IPS-15b (cell line): ENCODE measurements at regions not wholly inside any gene's neighbourhood (a gene's known extent, or its start where the extent isn't known, plus 50 kb on each side); places are given as distances from the start of the nearest gene placed in this dataset.

Source experiments
- H3K27me3 ChIP-seq: one replicate; pipeline ENCODE4 v1.6.1; 2013; ENCODE audit warnings: low read length; ENCODE audit not compliant: control insufficient read depth, insufficient read depth
- H3K36me3 ChIP-seq: one replicate; pipeline ENCODE4 v1.6.1; 2013; ENCODE audit warnings: low read length; ENCODE audit not compliant: control insufficient read depth, insufficient read depth
- H3K4me1 ChIP-seq: one replicate; pipeline ENCODE4 v1.6.1; 2013; ENCODE audit warnings: mild to moderate bottlenecking, low read length; ENCODE audit not compliant: control insufficient read depth, insufficient read depth
- H3K4me3 ChIP-seq: one replicate; pipeline ENCODE4 v1.5.1; 2013; ENCODE audit warnings: low read depth, low read length
- H3K9ac ChIP-seq: one replicate; pipeline ENCODE4 v1.6.1; 2013; ENCODE audit warnings: low read depth, mild to moderate bottlenecking, low read length
- H3K9me3 ChIP-seq: one replicate; pipeline ENCODE4 v1.6.1; 2013; ENCODE audit warnings: mild to moderate bottlenecking, low read length; ENCODE audit not compliant: control insufficient read depth, insufficient read depth

DNA sequence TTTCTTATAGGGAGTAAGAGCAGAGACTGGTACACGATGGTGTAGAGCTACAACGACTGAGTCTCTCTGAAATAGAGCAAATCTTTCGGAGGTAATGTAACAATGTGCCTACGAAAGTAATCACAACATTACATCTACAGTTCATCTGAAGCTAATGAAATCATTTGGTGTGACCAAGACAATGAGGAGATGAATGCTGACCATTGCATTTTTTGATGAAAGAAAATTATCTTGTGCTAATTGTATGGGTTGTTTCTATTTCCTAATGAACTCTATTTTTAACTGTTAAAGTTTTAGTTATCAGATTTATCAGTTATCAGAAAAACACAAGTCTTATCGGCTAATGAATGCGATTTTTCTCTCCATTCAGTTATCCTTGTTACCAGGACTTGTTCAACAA, 913.4 kb downstream of the SLITRK6 start:
- H3K9me3 ChIP-seq, result no peaks in the 10 kb centered on the region
- no peaks in the 10 kb centered on the region for H3K36me3 ChIP-seq
- no peak overlapping the region for H3K9ac ChIP-seq
- H3K4me1 ChIP-seq, result no peaks in the 10 kb centered on the region
- no peaks in the 10 kb centered on the region for H3K27me3 ChIP-seq
- no peak overlapping the region for H3K4me3 ChIP-seq

DNA sequence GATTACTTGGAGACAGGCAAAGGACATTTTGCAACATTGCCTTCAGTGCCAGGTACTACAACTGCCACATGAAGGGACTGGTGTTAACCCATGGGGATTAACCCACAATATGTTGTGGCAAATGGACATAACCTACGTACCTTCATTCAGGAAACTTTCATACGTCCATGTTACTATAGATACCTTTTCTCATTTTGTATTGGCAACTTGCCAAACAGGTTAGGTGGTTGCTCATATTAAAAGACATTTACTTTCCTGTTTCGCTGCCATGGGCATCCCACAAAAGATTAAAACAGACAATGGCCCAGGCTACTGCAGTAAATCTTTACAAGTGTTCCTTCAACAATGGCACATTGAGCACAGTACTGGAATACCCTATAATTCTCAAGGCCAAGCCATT, 925.3 kb downstream of the SLITRK6 start:
- H3K9me3 ChIP-seq, result no peaks in the 10 kb centered on the region
- H3K4me3 ChIP-seq, result no peak overlapping the region
- no peaks in the 10 kb centered on the region for H3K4me1 ChIP-seq

GRCh38 chr13:84870190-84870589, 929.0 kb downstream of the SLITRK6 start:
- Histone ChIP-seq H3K4me3 (no peak overlapping the region), H3K4me1 (peaks cover 7% of the 10 kb centered on the region)

More for the DNA sequence above, 925.3 kb downstream of the SLITRK6 start:
- Histone ChIP-seq H3K36me3 (no peaks in the 10 kb centered on the region), H3K9ac (no peak overlapping the region), H3K27me3 (no peaks in the 10 kb centered on the region)

DNA sequence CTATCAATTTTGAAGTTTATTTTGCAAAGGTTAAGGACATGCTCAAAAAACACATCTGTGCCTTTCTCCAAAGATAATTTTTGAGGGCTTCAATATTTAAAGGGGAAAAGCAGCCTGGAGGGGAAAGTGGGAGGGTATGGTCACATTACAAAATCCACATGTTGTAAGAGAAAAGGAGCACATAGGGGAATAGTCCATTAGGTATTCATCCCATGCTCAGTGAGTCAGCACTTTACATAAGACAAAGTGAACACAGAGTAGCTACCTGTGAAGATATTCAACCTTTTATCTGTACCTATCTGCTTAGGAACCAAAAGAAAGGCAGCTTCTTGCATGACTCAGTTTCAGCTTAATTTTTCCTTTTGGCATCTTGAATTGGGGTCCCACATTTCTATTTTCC, 932.0 kb downstream of the SLITRK6 start:
- H3K9me3 ChIP-seq, result no peaks in the 10 kb centered on the region
- H3K4me1 ChIP-seq, result peaks cover 7% of the 10 kb centered on the region
- H3K4me3 ChIP-seq, result no peak overlapping the region
- no peaks in the 10 kb centered on the region for H3K36me3 ChIP-seq
- H3K9ac ChIP-seq, result no peak overlapping the region
- H3K27me3 ChIP-seq, result no peaks in the 10 kb centered on the region

More at GRCh38 chr13:84870190-84870589, 929.0 kb downstream of the SLITRK6 start:
- Histone ChIP-seq H3K9me3 (no peaks in the 10 kb centered on the region), H3K36me3 (no peaks in the 10 kb centered on the region), H3K27me3 (no peaks in the 10 kb centered on the region), H3K9ac (no peak overlapping the region)

- Histone ChIP-seq H3K4me1 (peaks cover 7% of the 10 kb centered on the region), H3K4me3 (no peak overlapping the region), H3K27me3 (no peaks in the 10 kb centered on the region), H3K36me3 (no peaks in the 10 kb centered on the region), H3K9me3 (no peaks in the 10 kb centered on the region), H3K9ac (no peak overlapping the region)
Observed at GRCh38 chr13:84865783-84866221, 933.4 kb downstream of the SLITRK6 start.

DNA sequence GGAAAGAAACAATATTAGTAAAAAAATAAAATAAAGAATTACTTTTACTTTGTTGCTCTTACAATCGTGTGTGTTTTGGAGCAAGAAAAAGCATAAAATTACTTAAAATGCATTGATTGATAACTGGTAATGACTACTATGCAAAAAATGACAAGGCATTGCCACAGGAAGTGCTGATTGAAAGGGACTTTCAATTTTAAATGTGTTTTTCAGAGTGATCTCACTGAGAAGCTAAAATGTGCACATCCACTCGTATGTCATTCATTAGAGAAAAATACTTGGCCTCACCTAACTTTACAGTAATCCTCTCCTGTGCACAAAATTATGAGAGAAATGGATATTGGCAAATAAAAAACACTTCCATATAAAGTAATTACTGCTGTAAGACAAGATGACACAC, 934.9 kb downstream of the SLITRK6 start:
- H3K36me3 ChIP-seq, result no peaks in the 10 kb centered on the region
- H3K4me1 ChIP-seq, result peaks cover 7% of the 10 kb centered on the region
- H3K9ac ChIP-seq, result no peak overlapping the region
- no peaks in the 10 kb centered on the region for H3K27me3 ChIP-seq
- H3K4me3 ChIP-seq, result no peak overlapping the region
- H3K9me3 ChIP-seq, result no peaks in the 10 kb centered on the region

DNA sequence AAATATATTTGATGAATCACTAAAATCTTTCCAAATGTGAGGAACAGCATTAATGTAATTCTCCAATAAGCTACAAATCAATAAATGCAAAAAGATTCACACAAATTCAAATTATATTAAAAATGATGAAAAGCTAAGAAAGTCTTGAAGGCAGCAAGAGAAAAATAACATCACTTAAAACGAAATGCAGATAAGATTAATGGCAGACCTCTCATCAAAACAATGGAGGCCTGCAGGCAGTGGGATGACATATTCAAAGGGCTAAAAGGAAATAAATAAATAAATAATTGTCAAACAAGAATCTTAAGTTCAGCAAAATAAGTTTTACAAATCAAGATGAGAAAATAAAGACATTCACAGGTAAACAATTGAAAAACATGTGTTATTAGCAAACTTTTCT, 952.1 kb downstream of the SLITRK6 start:
- H3K9ac ChIP-seq, result no peak overlapping the region
- no peak overlapping the region for H3K4me3 ChIP-seq
- no peaks in the 10 kb centered on the region for H3K9me3 ChIP-seq
- no peaks in the 10 kb centered on the region for H3K27me3 ChIP-seq
- H3K36me3 ChIP-seq, result no peaks in the 10 kb centered on the region
- no peaks in the 10 kb centered on the region for H3K4me1 ChIP-seq

GRCh38 chr13:84845907-84846619, 953.2 kb downstream of the SLITRK6 start:
- H3K9ac ChIP-seq, result no peak overlapping the region
- no peaks in the 10 kb centered on the region for H3K27me3 ChIP-seq
- H3K4me1 ChIP-seq, result no peaks in the 10 kb centered on the region
- H3K36me3 ChIP-seq, result no peaks in the 10 kb centered on the region
- no peak overlapping the region for H3K4me3 ChIP-seq
- H3K9me3 ChIP-seq, result no peaks in the 10 kb centered on the region

DNA sequence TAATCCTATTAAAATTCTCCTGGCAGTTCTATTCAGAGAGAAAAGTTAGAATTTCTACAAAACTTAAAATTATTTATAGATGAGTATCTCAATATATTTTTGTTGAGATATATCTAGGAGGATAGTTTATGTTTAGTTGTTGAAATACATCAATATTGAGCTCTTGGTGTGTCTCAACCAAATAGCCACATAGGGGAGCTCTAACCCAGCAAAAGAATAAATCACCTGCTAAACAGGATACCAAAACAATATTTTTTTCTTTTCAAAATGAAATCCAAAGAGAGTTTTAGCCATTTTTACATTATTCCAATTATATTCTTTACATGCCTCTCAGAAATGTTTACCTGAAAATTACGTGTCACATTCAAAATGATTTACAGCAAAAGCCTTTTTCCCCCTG, 954.7 kb downstream of the SLITRK6 start:
- H3K4me3 ChIP-seq, result no peak overlapping the region
- H3K36me3 ChIP-seq, result no peaks in the 10 kb centered on the region
- no peaks in the 10 kb centered on the region for H3K27me3 ChIP-seq
- no peaks in the 10 kb centered on the region for H3K4me1 ChIP-seq
- no peak overlapping the region for H3K9ac ChIP-seq
- no peaks in the 10 kb centered on the region for H3K9me3 ChIP-seq

GRCh38 chr13:84843368-84843767, 955.9 kb downstream of the SLITRK6 start:
- H3K9ac ChIP-seq, result no peak overlapping the region
- no peaks in the 10 kb centered on the region for H3K36me3 ChIP-seq
- H3K27me3 ChIP-seq, result no peaks in the 10 kb centered on the region
- H3K4me1 ChIP-seq, result no peaks in the 10 kb centered on the region
- no peak overlapping the region for H3K4me3 ChIP-seq
- H3K9me3 ChIP-seq, result no peaks in the 10 kb centered on the region

DNA sequence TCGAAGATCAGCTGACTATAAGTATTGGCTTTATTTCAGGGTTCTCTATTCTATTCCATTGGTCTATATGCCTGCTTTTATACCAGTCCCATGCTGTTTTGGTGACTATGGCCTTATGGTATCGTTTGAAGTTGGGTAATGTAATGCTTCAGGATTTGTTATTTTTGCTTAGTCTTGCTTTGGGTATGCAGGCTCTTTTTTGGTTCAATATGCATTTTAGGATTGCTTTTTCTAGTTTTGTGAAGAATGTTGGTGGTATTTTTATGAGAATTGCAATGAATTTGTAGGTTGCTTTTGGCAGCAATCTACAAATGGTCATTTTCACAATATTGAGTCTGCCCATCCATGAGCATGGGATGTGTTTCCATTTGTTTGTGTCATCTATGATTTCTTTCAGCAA, 951.9 kb upstream of the SLITRK1 start:
- H3K4me1 ChIP-seq, result no peaks in the 10 kb centered on the region
- no peak overlapping the region for H3K4me3 ChIP-seq
- no peaks in the 10 kb centered on the region for H3K36me3 ChIP-seq
- no peak overlapping the region for H3K9ac ChIP-seq
- no peaks in the 10 kb centered on the region for H3K27me3 ChIP-seq
- H3K9me3 ChIP-seq, result no peaks in the 10 kb centered on the region
